ENCODE measurements at regions not wholly inside any gene's neighbourhood (a gene's known extent, or its start where the extent isn't known, plus 50 kb on each side); places are given as distances from the start of the nearest gene placed in this dataset.

- TF ChIP-seq POLR2A (IDR thresholded peaks at IDR 0.05) (no peak), CTCF (IDR thresholded peaks at IDR 0.05) (no peak), EP300 (IDR thresholded peaks at IDR 0.05) (no peak)
These were observed 595.9 kb upstream of the MEF2C start for GRCh38 chr5:89478851-89479250.
